ENCODE measurements at regions not wholly inside any gene's neighbourhood (a gene's known extent, or its start where the extent isn't known, plus 50 kb on each side); places are given as distances from the start of the nearest gene placed in this dataset.

DNA sequence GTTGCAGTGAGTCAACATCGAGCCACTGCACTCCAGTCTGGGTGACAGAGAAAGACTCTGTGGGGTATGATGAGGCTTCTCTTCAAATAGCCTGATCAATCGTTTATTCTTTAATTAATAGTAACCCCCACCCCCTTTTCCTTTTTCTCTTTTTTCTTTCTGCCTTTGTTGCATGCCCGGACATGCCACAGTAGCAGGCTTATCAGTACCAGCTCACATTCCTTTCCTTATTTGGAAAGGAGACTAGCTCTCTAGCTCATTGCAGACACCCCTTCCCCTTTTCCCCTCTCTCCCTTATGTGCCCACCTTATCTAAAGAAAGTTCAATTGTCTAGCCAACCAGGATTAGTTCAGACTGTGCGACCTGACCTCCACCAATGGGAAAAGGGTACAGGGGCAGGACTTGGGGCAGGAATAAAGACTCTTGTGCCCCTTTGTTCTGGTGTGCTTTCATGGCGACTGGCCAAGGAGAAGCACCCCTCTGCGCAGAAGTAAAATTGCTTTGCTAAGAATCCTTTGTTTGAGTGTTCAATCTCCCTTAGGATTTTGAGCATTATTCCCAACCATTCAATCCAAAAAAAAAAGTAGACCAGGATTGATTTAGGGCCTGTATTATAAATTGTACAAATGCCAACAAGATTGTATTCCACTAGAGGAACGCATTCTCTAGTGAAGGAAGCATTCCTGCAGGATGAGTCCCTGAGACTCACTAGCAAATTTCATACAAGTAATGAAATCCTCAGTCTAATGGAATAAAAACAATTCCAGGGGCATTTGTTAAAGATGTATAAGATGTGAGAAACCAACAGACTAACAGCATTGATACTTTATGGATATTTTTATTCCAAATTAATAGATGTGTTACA is 95.8 kb upstream of the SNRPN start:
- DNase-seq = peak; percentile 78
- Histone ChIP-seq H2BK15ac (ENCODE audit: low read depth, low read length) (no peak overlapping the region), H3K27me3 (ENCODE audit: control insufficient read depth, insufficient read depth, low read length) (no peaks in the 10 kb centered on the region), H3K9me3 (ENCODE audit: control insufficient read depth, insufficient read depth, low read length) (0 out of 2 replicates have a peak, but pooled peaks cover 2% of the 10 kb centered on the region), H3K9ac (ENCODE audit: low read depth, low read length) (peak overlapping the region; percentile 91), H2BK5ac (ENCODE audit: low read depth, low read length, poor library complexity, severe bottlenecking) (peak overlapping the region; percentile 99), H3K14ac (replicated peaks; ENCODE audit: low read depth, low read length) (peak overlapping the region; percentile 89), H2AK5ac (ENCODE audit: low read depth, low read length) (peak overlapping the region; percentile 71), H3K27ac (ENCODE audit: insufficient read depth, low read length) (peak overlapping the region; percentile 100), H3K4ac (ENCODE audit: low read depth, low read length) (peak overlapping the region; percentile 96), H2BK120ac (ENCODE audit: low read depth, low read length) (peak overlapping the region; percentile 99), H2BK20ac (ENCODE audit: low read depth, low read length) (peak overlapping the region; percentile 94; the same call in 1 of the 2 replicates), H3K4me1 (ENCODE audit: control insufficient read depth, insufficient read depth, low read length) (peaks cover 10% of the 10 kb centered on the region; the same call in 1 of the 2 replicates), H2AFZ (replicated peaks; ENCODE audit: low read length, poor library complexity) (no peak overlapping the region), H3K9me1 (ENCODE audit: insufficient read depth, low read length) (no peaks in the 10 kb centered on the region), H3K56ac (ENCODE audit: extremely low read depth, insufficient read depth, low read length) (peak overlapping the region; percentile 90), H3K23ac (ENCODE audit: low read depth, low read length) (peak overlapping the region; percentile 91), H3K36me3 (ENCODE audit: control insufficient read depth, insufficient read depth, low read length) (no peaks in the 10 kb centered on the region), H4K91ac (ENCODE audit: insufficient read depth, low read depth, low read length) (peak overlapping the region; percentile 99), H3K79me1 (ENCODE audit: low read depth in 1 of 2, low read length in 2 of 2) (0 out of 4 replicates have a peak, but pooled peaks cover 0 to 5% of the 10 kb centered on the region in 2 experiments), H2AK9ac (replicated peaks; ENCODE audit: low read depth, low read length, poor library complexity) (peak overlapping the region; percentile 91), H4K5ac (ENCODE audit: low read depth, low read length) (peak overlapping the region; percentile 98), H3K4me3 (ENCODE audit: insufficient read depth, low read depth, low read length) (no peak overlapping the region; the same call in 1 of the 2 replicates), H3K18ac (ENCODE audit: low read depth, low read length) (peak overlapping the region; percentile 99), H3K4me2 (ENCODE audit: low read depth, low read length) (peak overlapping the region; percentile 76), H4K8ac (ENCODE audit: low read depth in 2 of 2, low read length in 2 of 2) (peak overlapping the region; percentile 91 to 97), H4K20me1 (ENCODE audit: insufficient read depth, low read length) (no peaks in the 10 kb centered on the region)
- WGBS, 2 experiments (ENCODE audit: extremely low coverage in 2 of 2, insufficient read length in 1 of 2) = no CpG with 5 or more reads among the region's 7 CpGs
- intact Hi-C loops (cut with micrococcal nuclease) = no loop called here
- in situ Hi-C loops (cut with MboI; ENCODE audit: low sequenced_read_pairs) = no loop called here
- ChIA-PET POLR2A (ENCODE audit: unreplicated experiment) (no interaction called here), CTCF (no interaction called here)
- dilution Hi-C loops (cut with HindIII; ENCODE audit: low sequenced_read_pairs, unreplicated experiment) = no loop called here
- BruUV-seq (replicated peaks) = no TSS peak
- peak; percentile 35 for ATAC-seq (ENCODE audit: low read depth)
- TF ChIP-seq RAD21 (IDR thresholded peaks at IDR 0.05; ENCODE audit: low read length) = no peak
- no peak for TF ChIP-seq MXI1 (IDR thresholded peaks at IDR 0.05; ENCODE audit: borderline replicate concordance, low read depth, low read length)
- no peak for TF ChIP-seq MAFK (IDR thresholded peaks at IDR 0.05; ENCODE audit: low read depth, low read length)
- TF ChIP-seq POLR2A (IDR thresholded peaks at IDR 0.05; ENCODE audit: low read depth, low read length) = no peak

Data from IMR-90 (cell line).